Left colon (tissue), 2 donors: ENCODE measurements at regions not wholly inside any gene's neighbourhood (a gene's known extent, or its start where the extent isn't known, plus 50 kb on each side); places are given as distances from the start of the nearest gene placed in this dataset.
"Not testable (repeated sequence)": the region's sequence is repeated elsewhere in the genome, so short reads cannot be mapped to it uniquely, and the experiment has no call there.

Experiments
- ATAC-seq: fragments of 200-7000 bp; cut with Tn5 transposase; one replicate; pipeline ENCODE4 v1.9.1; 2020; ENCODE audit warnings: mild to moderate bottlenecking, moderate library complexity
- DNase-seq, 2 donors: peaks; one replicate each; pipeline ENCODE4 v3.0.0-alpha.2; 2020
- intact Hi-C, 2 donors: fragments of 100-400 bp; cut with DNase I in 1 of 2; cut with micrococcal nuclease in 1 of 2; formaldehyde crosslinking; loops; one replicate each; pipeline versions ENCODE4 v1.11.2 to v1.14.0; 2022; cut with DNase I, micrococcal nuclease
- donor health status: DM: no; HTN: no; CAD: no.
- donor health status: DM: yes; HTN: yes; CAD: no.

DNA sequence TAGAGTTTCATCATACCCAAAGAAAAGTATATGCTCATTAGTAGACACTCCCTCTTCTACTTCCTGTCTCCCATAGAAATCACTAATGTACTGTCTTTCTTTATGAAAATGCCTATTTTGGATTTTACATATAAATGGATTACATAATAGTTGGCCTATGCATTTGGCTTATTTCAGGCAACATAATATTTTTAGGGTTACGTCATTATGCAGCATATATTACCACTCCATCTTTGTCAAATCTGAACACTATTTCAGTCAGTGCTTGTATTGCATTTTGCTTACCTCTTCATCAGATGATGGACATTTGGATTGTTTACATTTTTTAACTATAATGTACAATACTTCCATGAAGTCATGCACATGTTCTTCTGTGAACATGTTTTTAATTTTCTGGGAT is 1406.1 kb downstream of the LRFN5 start:
- no peak for ATAC-seq
- DNase-seq = no peak
- intact Hi-C loops = no loop called here

DNA sequence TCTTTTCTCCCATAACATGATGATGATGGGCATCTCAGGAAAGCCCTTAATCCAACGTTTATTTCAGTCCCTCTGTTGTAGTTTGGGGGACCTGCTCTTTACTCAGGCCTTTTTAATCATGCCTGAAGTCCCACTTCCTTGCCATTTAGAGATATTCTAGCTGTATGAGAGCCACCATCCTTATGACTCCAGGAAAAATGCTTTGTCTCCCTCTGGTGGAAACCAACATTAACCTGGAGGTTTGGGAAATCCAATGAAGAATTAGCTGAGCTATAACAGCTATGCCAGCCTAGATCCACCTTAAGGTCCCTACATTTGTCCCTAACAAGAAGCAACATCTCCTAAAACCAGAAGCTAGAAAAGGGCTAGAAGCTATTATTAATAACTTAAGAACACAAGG is 1399.1 kb downstream of the LRFN5 start:
- DNase-seq (no peak), ATAC-seq (no peak)
- intact Hi-C loops = no loop called here

DNA sequence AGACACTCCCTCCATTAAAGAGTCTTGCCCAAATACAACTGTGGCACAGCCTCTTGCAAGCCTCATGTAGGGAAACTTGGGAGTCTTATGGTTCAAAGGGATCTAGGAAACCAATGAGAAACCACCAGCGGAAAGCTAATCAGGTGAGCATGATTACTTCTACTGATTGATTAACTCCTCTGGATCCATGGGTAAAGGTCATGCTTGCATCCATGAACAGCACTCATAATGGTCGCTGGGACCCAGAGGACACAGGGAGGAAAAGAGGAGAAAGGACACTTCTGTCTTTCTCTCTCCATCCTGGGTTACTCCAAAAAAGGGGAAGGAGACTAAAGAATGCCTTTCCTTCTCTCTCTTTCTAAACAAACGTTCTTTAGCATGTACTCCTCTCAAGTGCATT is 1397.2 kb downstream of the LRFN5 start:
- DNase-seq (no peak), ATAC-seq (no peak)
- intact Hi-C loops = no loop called here

GRCh38 chr14:43001731-43002130 is 1395.1 kb downstream of the LRFN5 start:
- DNase-seq = no peak
- intact Hi-C loops = no loop called here
- ATAC-seq = no peak

DNA sequence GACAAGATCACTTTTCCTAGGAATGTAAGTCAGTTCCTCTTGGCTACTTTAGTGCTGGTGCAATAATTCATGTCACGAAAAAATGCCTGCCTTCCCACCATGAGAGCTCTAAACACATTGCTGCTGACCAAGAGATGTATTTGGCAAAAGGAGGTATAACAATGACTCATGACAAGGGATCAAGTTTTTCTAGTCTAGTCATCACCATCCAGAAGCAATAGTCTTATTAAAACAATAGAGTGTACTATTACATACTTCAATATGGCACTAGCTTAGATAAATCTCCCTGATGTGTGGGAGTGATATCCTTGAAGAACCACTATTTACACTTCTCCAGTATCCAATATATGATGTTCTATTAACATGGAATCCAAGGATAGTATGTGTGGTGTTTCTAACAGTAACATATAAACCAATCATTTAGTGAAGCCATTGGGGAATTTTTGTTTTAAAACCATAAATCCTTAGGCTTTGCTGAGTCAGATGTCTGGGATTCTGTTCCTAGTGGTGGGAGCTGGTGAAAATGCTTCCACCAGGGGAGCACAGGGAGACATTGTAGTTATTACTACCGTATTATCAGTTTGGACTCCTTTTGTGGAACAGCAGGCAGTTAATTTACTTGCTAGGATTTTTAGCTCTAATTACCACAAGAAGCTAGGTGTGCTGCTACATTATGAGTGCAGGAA is 1387.5 kb downstream of the LRFN5 start:
- DNase-seq (no peak), ATAC-seq (no peak)
- intact Hi-C loops = no loop called here

DNA sequence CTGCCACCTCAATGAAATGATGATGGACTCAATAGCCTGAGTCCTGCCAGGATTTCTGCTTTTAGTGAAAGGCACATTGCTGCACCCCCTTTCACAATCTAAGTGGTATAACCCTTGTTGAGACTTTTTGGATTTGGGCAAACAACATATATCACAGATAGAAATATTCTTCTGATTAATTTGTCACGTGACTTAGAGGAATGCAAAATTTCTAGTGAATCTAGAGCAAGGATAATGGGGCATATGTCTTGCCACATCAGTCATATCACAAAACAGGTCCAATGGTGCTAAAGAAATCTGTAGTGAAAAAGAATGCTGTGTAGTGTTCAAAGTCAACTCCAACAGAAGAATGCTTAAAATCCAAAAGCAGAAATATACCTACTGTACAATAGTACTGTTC is 1386.3 kb downstream of the LRFN5 start:
- ATAC-seq (no peak), DNase-seq (no peak)
- intact Hi-C loops = no loop called here

GRCh38 chr14:42980419-42980818 is 1373.7 kb downstream of the LRFN5 start:
- ATAC-seq = no peak
- no peak for DNase-seq
- intact Hi-C loops = no loop called here

GRCh38 chr14:42973171-42973570 is 1366.5 kb downstream of the LRFN5 start:
- DNase-seq, intact Hi-C loops, ATAC-seq: not testable (repeated sequence)

DNA sequence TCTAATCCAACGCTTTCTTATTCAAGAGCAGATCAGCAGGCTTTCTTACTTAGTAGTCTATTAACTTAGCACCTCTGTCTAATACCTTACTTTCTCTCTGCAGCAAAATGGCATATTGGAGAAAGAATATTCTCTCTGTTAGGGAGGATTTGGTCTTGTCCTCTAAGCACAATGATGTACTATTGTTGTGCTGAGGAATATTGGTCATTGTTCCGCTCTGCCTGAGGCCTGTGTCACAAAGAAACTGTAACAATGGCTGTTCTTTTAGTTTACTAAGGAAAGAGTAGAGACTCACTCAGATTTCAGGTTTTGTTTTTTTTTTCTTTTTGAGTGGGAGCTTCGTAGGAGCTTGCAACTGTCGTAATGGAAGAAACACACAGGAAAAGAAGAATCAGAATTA is 1358.8 kb downstream of the LRFN5 start:
- DNase-seq (no peak), ATAC-seq (no peak)
- intact Hi-C loops = no loop called here

DNA sequence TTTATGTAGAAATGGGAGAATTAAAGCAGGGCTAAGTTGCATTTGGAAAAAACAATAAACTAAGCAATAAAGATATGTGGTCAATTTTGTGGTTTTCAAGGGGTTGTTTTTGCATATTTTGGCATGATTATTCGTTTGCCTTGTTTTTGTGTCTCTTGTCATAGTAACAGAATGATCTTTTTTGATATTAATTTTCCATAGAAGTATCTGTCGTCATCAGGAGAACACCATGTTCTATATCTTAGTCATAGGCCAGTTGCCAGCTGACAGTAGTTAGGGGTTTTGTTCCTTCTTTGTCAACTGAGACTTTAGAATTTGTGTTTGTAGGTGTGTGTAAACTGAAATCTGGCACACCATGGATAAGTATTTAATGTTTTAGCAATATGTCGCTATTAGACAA is 1354.8 kb downstream of the LRFN5 start:
- DNase-seq (no peak), ATAC-seq (no peak)
- intact Hi-C loops = no loop called here

- ATAC-seq = no peak
- intact Hi-C loops = no loop called here
These were observed 1343.7 kb downstream of the LRFN5 start for GRCh38 chr14:42950363-42950762.

GRCh38 chr14:42947991-42948390 is 1341.3 kb downstream of the LRFN5 start:
- intact Hi-C loops = no loop called here
- no peak for ATAC-seq

More at GRCh38 chr14:42950363-42950762, 1343.7 kb downstream of the LRFN5 start:
- no peak for DNase-seq

DNA sequence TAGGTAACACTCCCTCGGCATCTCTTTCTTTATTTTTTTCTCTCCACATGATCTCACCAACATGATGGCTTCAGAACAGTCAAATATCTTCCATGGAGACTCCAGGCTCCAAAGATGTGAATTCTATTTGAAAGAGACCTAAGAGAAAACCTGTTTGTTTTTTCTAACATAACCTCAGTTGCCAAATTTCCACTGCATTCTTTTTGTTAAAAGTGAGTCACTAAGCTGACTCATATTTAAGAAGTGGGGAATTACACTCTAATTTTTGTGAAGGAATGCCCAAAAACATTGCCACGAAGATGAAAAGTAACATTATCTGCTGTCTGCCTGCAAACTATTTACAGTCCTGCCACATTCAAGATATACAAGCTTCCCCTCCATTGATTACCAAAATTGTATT is 1337.6 kb downstream of the LRFN5 start:
- ATAC-seq (no peak), DNase-seq (no peak)
- intact Hi-C loops = no loop called here

More at GRCh38 chr14:42947991-42948390, 1341.3 kb downstream of the LRFN5 start:
- DNase-seq = no peak

GRCh38 chr14:42931308-42931707 is 1324.6 kb downstream of the LRFN5 start:
- ATAC-seq (no peak), DNase-seq (no peak)
- intact Hi-C loops = no loop called here

- DNase-seq (peak in 1 of 2 donors; percentile 16), ATAC-seq (no peak)
- intact Hi-C loops = no loop called here
These were observed 1323.3 kb downstream of the LRFN5 start for GRCh38 chr14:42929806-42930480.

- intact Hi-C loops = no loop called here
- DNase-seq = no peak
- ATAC-seq = no peak
These were observed 1320.6 kb downstream of the LRFN5 start for GRCh38 chr14:42927313-42927712.

- intact Hi-C loops = no loop called here
- no peak for DNase-seq
- ATAC-seq = no peak
These were observed 1315.2 kb downstream of the LRFN5 start for GRCh38 chr14:42921901-42922300.

- DNase-seq (no peak), ATAC-seq (no peak)
- intact Hi-C loops = no loop called here
These were observed 1311.9 kb downstream of the LRFN5 start for GRCh38 chr14:42918615-42919014.

GRCh38 chr14:42911642-42912041 is 1305.0 kb downstream of the LRFN5 start:
- DNase-seq (no peak), ATAC-seq (peak; percentile 47)
- intact Hi-C loops = no loop called here

- no peak for DNase-seq
- intact Hi-C loops = no loop called here
- ATAC-seq = no peak
These were observed 1303.0 kb downstream of the LRFN5 start for GRCh38 chr14:42909659-42910058.

DNA sequence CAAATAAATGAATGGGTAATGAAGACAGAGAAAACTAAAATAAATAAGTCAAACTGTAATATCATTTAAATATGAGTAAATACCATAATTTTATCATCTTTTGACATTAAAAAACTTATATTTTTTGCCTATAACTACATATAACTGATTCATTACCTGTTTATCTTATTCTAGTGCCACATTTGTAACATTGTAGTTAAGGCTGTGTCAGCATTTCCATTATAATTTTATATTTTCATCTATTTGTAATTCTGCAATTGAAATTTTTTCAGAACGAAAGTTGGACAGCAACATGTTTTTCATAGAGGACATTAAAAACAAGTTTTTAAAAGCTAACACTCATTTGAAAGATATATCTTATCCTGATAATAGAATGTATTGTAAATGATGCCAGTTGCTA is 1286.5 kb downstream of the LRFN5 start:
- intact Hi-C loops = no loop called here
- DNase-seq (no peak), ATAC-seq (no peak)
